ENCODE measurements at regions not wholly inside any gene's neighbourhood (a gene's known extent, or its start where the extent isn't known, plus 50 kb on each side); places are given as distances from the start of the nearest gene placed in this dataset.

- Mint-ChIP-seq H3K27ac (no peak overlapping the region), H3K4me3 (no peak overlapping the region), H3K4me1 (no peaks in the 10 kb centered on the region), H3K27me3 (no peaks in the 10 kb centered on the region), H3K9me3 (ENCODE audit: insufficient read depth) (peaks cover 8% of the 10 kb centered on the region)
- Histone ChIP-seq H3K4me2 (replicated peaks; ENCODE audit: low read depth, low read length, poor library complexity, severe bottlenecking) (no peak overlapping the region), H2AFZ (ENCODE audit: insufficient read depth, low read depth, low read length, poor library complexity, severe bottlenecking) (no peak overlapping the region), H3K79me2 (ENCODE audit: control insufficient read depth, insufficient read depth, low read length) (no peaks in the 10 kb centered on the region), H3K36me3 (replicated peaks in 1 of 2; ENCODE audit: control extremely low read depth in 1 of 2, control insufficient read depth in 1 of 2, extremely low read depth in 1 of 2, insufficient read depth in 2 of 2, low read length in 1 of 2) (no peaks in the 10 kb centered on the region), H4K20me1 (ENCODE audit: control insufficient read depth, insufficient read depth, low read length, poor library complexity, severe bottlenecking) (no peaks in the 10 kb centered on the region), H3K27ac (ENCODE audit: low read length in 2 of 2) (no peak overlapping the region), H3K4me3 (ENCODE audit: control extremely low read depth in 1 of 5, extremely low read depth in 1 of 5, insufficient read depth in 1 of 5, low read depth in 2 of 5, low read length in 4 of 5) (no peak overlapping the region), H3K9ac (ENCODE audit: low read length) (no peak overlapping the region), H3K27me3 (replicated peaks in 1 of 4; ENCODE audit: control extremely low read depth in 1 of 4, control insufficient read depth in 3 of 4, insufficient read depth in 4 of 4, low read length in 3 of 4) (no peaks in the 10 kb centered on the region), H3K9me3 (ENCODE audit: control extremely low read depth in 1 of 3, control insufficient read depth in 2 of 3, insufficient read depth in 1 of 3, low read length in 2 of 3) (no peaks in the 10 kb centered on the region), H3K4me1 (ENCODE audit: control insufficient read depth in 2 of 2, insufficient read depth in 2 of 2, low read length in 2 of 2) (no peaks in the 10 kb centered on the region)
- POLR2A ChIA-PET, result no interaction called here
- intact Hi-C loops (cut with micrococcal nuclease), result no loop called here
- 94% methylated on average over 2 of the region's 6 CpGs for WGBS (ENCODE audit: insufficient coverage)
- TF ChIP-seq EZH2 (IDR thresholded peaks at IDR 0.05; ENCODE audit: borderline replicate concordance, insufficient read depth, low read depth, low read length, poor library complexity, severe bottlenecking), result no peak
- no peak for TF ChIP-seq CTCF (IDR thresholded peaks at IDR 0.05)
- ATAC-seq (ENCODE audit: low read depth) (no peak), DNase-seq (no peak)
- CTCF ChIA-PET, result no interaction called here
These were observed 236.9 kb downstream of the SLITRK6 start for GRCh38 chr13:85562282-85562681.

GRCh38 chr13:85557691-85558467 is 241.3 kb downstream of the SLITRK6 start:
- Histone ChIP-seq H3K9me3 (ENCODE audit: control extremely low read depth in 1 of 3, control insufficient read depth in 2 of 3, insufficient read depth in 1 of 3, low read length in 2 of 3) (no peaks in the 10 kb centered on the region), H3K27me3 (replicated peaks in 1 of 4; ENCODE audit: control extremely low read depth in 1 of 4, control insufficient read depth in 3 of 4, insufficient read depth in 4 of 4, low read length in 3 of 4) (no peaks in the 10 kb centered on the region), H3K79me2 (ENCODE audit: control insufficient read depth, insufficient read depth, low read length) (no peaks in the 10 kb centered on the region), H3K4me3 (ENCODE audit: control extremely low read depth in 1 of 5, extremely low read depth in 1 of 5, insufficient read depth in 1 of 5, low read depth in 2 of 5, low read length in 4 of 5) (no peak overlapping the region), H3K9ac (ENCODE audit: low read length) (no peak overlapping the region), H3K4me1 (ENCODE audit: control insufficient read depth in 2 of 2, insufficient read depth in 2 of 2, low read length in 2 of 2) (no peaks in the 10 kb centered on the region), H3K36me3 (replicated peaks in 1 of 2; ENCODE audit: control extremely low read depth in 1 of 2, control insufficient read depth in 1 of 2, extremely low read depth in 1 of 2, insufficient read depth in 2 of 2, low read length in 1 of 2) (no peaks in the 10 kb centered on the region), H3K27ac (ENCODE audit: low read length in 2 of 2) (no peak overlapping the region), H4K20me1 (ENCODE audit: control insufficient read depth, insufficient read depth, low read length, poor library complexity, severe bottlenecking) (no peaks in the 10 kb centered on the region), H3K4me2 (replicated peaks; ENCODE audit: low read depth, low read length, poor library complexity, severe bottlenecking) (no peak overlapping the region), H2AFZ (ENCODE audit: insufficient read depth, low read depth, low read length, poor library complexity, severe bottlenecking) (no peak overlapping the region)
- POLR2A ChIA-PET, result no interaction called here
- no peak for TF ChIP-seq EZH2 (IDR thresholded peaks at IDR 0.05; ENCODE audit: borderline replicate concordance, insufficient read depth, low read depth, low read length, poor library complexity, severe bottlenecking)
- TF ChIP-seq CTCF (IDR thresholded peaks at IDR 0.05), result no peak
- CTCF ChIA-PET, result no interaction called here
- Mint-ChIP-seq H3K4me1 (no peaks in the 10 kb centered on the region), H3K9me3 (ENCODE audit: insufficient read depth) (peaks cover 7% of the 10 kb centered on the region), H3K4me3 (no peak overlapping the region), H3K27me3 (no peaks in the 10 kb centered on the region), H3K27ac (no peak overlapping the region)
- no peak for ATAC-seq (ENCODE audit: low read depth)
- 85% methylated on average over 4 of the region's 6 CpGs for WGBS (ENCODE audit: insufficient coverage)
- DNase-seq, result no peak
- intact Hi-C loops (cut with micrococcal nuclease), result no loop called here

Data from B cell (primary cell).